A172 (cell line): ENCODE measurements at regions not wholly inside any gene's neighbourhood (a gene's known extent, or its start where the extent isn't known, plus 50 kb on each side); places are given as distances from the start of the nearest gene placed in this dataset.

Source experiments
- DNase-seq: peaks from one replicate; pipeline ENCODE4 v3.0.0-alpha.2; 2015; ENCODE audit warnings: low spot score

- no peak for DNase-seq
Observed at GRCh38 chr18:61676773-61677434, 215.9 kb downstream of the RNF152 start.

GRCh38 chr18:61669320-61669719 is 223.5 kb downstream of the RNF152 start:
- no peak for DNase-seq

DNA sequence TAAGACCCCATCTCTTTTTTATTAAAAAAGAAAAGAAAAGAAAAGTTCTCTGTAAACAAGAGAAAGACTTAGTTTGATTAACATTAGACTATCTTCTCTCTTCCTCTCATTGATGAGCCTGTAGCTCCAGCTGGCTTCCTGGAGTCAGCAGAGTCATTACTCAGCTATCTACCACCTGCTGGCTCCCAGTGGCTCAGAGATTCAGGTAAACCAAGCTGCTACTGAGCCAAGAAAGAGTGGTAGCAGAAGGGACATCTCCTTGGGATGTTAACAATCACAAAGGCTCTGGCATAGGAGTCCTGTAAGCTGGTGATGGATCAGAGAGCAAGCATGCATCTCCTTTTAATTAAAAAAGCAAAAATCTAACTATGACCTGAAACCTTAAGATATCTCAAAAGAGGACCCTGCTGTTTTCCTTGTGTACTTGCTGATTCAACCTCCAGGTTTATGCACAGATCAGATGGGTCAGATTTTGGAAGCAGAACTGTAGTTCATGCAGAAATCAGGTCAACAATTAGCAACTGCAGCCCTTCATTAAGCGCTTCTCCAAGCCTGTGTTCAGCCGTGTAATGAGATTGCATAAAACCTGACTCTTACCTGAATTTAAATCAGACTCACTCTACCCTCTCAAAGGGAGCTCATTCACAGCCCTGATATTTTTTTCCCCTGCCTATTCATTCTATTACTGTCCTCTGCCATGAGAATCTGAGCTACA is 225.8 kb downstream of the RNF152 start:
- DNase-seq, result no peak

GRCh38 chr18:61664419-61665084 is 228.3 kb downstream of the RNF152 start:
- no peak for DNase-seq

GRCh38 chr18:61662726-61663125 is 230.1 kb downstream of the RNF152 start:
- DNase-seq, result no peak

DNA sequence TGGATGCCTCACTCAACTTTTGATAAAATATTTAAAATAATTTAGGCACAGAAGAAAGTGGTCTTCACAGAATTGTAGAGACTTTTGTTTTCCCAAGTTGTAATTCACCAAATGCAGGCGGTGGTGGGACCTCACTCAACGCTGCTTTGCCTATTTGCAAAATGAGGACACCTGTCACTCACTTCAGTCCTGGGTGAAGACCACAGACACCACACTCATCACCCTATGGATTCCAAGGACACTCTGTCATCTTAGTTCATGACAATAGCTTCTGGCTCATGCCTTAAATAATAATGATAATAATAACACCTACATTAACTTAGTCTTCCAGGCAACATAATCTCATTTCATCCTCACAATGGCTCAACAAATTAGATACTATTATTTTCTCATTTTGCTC is 234.4 kb downstream of the RNF152 start:
- DNase-seq, result no peak

GRCh38 chr18:61657066-61657732 is 235.6 kb downstream of the RNF152 start:
- no peak for DNase-seq

DNA sequence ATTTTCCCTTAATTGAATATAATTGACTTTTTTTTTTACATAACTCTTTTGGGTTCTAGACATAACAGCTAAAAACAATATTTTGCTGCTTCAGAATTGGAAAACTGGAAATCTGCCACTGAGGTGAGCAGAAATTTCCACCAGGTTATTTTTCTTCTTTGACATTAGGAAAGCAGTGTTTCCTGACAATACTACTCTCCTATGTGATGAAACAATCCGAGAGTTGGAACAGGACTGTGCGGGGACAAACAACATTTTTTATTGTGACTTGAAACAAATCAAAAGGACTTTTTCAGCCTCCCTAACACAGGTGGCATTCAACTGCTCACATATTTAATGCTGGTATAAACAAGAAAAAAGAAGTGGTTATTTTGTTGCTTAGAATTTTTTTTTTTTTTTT is 237.2 kb downstream of the RNF152 start:
- DNase-seq, result no peak

- DNase-seq, result no peak
Observed at GRCh38 chr18:61653823-61654551, 238.8 kb downstream of the RNF152 start.

GRCh38 chr18:61651880-61652268 is 240.9 kb downstream of the RNF152 start:
- no peak for DNase-seq

DNA sequence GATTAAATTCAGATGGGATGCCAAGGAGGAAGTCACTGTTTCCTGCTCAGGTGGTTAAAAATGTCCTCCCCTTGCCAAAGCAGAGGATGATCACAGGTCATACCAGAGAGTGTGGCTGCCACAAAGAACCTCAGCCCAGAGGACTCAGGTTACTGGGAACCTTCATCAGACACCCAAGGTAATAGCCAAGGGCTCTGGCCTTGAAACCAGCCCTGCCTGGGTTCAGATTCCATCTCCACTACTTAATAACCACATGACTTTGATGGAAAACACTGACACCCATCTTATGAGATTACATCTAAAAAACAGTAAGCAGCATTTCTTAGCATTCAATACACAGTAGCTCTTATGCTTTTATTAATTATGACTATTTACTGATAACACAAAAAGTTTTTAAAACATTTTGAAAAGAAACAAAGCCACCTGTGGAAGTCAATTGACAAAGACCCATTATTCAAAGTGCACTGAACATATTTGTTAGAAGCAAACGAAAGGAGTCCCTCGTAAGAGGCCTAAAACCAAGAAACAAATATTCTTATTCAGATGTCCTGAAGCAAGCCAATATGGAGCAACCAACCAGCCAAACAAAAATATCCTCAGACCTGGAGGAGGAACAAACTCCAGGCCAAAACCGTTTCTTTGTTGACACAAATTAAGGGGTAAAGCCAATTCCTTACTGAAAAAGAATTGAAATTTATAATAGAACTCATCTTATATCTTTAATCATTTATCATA is 241.5 kb downstream of the RNF152 start:
- DNase-seq, result no peak

- DNase-seq, result no peak
Observed at GRCh38 chr18:61643884-61644647, 248.7 kb downstream of the RNF152 start.

GRCh38 chr18:61639886-61640285 is 252.9 kb downstream of the RNF152 start:
- DNase-seq, result no peak

DNA sequence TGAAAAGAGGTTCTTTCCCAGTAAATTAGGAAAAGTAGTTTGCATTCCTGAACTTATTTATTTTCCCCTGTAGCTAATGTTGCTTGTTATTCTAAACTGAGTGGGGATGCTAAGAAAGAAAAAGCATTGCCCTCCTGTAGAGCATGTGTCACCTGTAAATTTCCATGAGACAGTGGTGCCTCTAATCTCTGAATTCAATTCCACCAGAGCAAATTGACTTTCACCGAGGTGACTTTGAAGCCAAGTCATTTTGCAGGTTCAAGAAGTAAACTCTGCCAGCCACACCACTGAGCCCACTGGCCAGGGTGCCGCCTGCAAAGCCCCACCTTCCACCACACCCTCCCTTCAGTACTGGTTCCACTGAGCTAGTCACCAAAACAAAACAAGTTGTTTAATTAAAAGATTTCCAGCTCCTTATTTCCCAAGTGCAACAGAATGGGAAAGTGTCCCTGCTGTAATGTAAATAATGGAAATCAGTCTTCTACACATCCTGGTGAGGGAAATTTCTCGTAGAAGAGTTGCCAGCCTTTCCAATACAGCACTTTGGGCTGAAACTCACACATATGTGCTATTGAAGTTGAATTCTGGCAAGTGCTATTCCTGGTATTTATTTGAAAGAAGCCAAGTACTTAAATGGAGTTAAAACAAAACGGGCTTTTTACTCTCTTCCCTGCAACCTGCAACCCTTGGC is 254.8 kb downstream of the RNF152 start:
- DNase-seq, result no peak

DNA sequence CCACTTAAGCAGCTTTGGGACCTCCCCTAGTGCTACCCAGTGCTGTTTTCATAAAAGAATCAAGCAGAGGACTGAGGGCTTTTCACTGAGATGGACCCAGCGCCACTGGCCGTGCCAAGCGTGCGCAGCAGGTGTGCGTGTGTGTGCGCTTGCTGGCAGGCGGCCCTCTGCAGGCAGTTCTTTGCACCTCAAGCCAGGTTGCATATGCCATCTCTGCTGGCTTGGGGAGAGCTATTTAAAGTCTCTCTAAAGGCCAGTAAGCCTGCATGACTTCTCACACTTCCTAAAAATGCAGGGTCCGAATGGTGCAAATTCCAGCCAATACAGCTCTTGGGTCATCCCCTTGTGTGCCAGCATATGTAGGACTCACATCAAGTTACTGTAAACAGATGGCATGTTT is 255.5 kb downstream of the RNF152 start:
- no peak for DNase-seq

DNA sequence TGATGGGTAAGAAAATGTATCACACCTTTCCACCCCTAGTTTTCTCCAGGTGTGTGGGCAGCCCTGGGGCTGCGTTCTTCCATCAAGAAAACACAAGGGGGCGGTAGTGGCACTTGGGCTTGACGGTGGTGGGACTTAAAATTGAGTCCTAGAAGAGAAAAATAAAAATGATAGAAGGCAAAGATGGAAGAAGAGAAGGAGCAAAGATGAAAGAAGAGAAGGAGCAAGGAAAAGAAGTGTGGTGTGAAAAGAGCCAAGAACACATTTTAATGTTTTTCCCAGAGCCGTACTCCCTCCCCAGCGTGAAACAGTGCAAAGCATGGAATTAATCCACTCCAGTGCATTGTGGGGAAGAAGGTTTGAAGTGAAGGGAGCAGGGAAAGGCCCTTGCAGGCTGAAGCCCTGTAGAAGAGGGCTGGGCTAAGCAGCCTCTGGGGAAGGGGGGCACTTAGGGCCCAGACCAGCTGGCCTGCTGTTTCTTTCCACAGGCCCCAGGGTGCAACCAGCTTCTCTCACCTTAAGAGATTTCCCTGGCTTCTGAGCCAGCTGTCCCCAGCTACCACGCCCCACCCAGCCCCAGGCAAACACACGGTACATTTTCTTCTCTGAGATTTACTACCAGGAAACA is 256.8 kb downstream of the RNF152 start:
- DNase-seq, result no peak

GRCh38 chr18:61628085-61628484 is 264.7 kb downstream of the RNF152 start:
- no peak for DNase-seq

DNA sequence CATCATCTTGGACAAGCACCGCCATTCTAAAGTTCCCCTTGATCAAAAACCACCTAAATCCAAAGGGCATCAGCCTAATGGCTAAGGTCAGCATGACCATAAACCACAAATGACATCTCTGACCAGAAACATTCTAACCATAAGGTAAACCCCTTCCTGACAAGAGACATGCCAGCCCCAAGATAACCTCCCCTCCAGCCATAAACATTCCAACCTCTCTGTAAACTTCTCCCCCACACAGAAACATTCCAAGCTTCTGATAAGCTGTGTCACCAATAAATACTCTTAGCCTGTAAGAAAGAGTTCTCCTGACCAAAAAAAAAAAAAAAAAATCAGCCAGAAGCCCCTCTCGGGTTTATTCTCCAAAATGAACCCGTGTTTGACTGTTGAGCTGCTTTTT is 268.2 kb downstream of the RNF152 start:
- DNase-seq, result peak; percentile 7

DNA sequence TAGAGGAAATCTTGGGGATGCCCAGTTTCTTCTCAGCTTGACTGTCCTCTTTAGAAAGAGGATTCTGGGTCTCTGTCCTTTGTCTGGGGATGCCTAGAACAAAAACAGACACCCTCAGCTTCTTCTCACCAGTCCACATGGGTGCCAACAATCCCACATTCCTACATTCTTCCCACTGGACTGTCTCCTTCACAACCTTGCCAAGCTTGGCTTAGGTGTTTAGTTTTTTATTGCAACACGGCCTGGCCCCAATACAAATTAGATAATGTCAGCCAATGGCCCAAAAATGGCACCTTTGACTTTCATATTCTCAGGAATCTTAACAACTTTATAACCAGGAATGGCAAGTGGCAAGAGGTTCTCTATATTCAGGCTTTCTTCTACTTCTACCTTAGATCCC is 273.0 kb downstream of the RNF152 start:
- no peak for DNase-seq
